GM12873 (cell line): ENCODE measurements at regions not wholly inside any gene's neighbourhood (a gene's known extent, or its start where the extent isn't known, plus 50 kb on each side); places are given as distances from the start of the nearest gene placed in this dataset.

Source experiments
- CTCF ChIP-seq: IDR thresholded peaks from 2 replicates; pipeline ENCODE4 v1.5.1; 2012; ENCODE audit warnings: low read depth, mild to moderate bottlenecking, moderate library complexity, low read length, control low read depth; ENCODE audit not compliant: insufficient read depth; ENCODE audit errors: missing control alignments

- TF ChIP-seq CTCF = no peak
Observed at GRCh38 chr9:88905506-88905905, 85.8 kb upstream of the S1PR3 start.

- TF ChIP-seq CTCF = no peak
Observed at GRCh38 chr9:88915916-88916315, 75.4 kb upstream of the S1PR3 start.

DNA sequence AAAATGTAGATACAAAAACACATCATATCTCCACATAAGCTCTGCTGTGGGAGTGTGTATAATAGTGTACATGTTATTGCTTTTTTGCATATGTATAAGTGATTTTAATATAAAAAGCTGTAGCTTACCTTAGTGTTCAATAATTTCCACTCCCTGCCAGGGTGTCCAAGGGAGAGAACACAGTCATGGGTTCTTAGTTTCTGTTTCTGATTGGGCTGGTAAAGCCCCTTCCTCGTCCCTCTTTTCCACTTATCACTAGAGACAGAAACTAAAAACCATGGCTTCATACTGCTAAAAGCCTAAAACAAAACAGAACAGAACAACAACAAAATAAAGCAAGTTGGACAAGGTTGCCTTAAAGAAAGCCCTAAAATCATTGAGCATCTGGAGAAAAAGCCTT is 74.4 kb upstream of the S1PR3 start:
- TF ChIP-seq CTCF = no peak

DNA sequence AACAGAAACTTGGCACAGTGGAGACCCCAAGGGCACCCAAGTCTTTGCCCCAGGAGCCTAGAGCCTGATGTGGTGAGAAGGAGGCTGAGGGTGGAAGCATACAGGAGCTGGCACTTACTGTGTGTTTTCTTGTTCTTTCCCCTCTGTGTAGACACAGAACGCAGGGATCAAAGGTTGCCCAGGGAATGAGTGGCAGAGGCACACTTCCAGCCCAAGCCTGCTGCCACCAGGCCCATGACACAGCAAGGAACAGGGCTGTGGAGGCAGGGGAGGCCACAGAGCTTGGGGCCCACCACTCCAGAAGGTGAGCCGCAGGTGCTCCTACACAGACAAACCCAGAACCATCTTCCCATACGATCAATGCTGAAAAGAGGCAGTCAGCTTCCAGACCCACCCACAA is 73.9 kb upstream of the S1PR3 start:
- TF ChIP-seq CTCF = no peak

DNA sequence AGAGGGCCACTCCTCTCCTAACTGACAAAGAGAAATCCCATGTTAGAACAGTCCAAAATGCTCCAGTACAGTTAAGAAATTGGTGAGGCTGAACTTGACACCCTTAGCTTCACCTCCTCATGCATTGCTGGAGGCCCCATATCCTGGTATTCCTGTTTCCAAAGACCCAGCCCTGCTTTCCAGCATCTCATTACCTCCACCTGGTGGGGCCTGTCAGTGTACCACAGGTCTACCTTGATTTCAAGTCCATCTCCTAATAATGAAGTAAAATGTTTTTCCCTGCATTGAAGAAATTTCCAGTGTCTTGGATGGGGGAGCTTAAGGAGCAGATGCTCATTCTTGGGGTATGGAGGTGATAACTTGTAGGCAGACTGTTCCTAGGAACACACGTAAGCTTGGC is 70.6 kb upstream of the S1PR3 start:
- TF ChIP-seq CTCF = no peak

- no peak for TF ChIP-seq CTCF
Observed at GRCh38 chr9:88922091-88922490, 69.2 kb upstream of the S1PR3 start.

GRCh38 chr9:88923092-88923491 is 68.2 kb upstream of the S1PR3 start:
- TF ChIP-seq CTCF = no peak
